Skeletal muscle satellite cell (primary cell): ENCODE measurements at regions not wholly inside any gene's neighbourhood (a gene's known extent, or its start where the extent isn't known, plus 50 kb on each side); places are given as distances from the start of the nearest gene placed in this dataset.

ENCODE experiments used
- H3K27me3 ChIP-seq: 2 replicates; pipeline ENCODE4 v1.7.0; 2013; ENCODE audit warnings: low read length; ENCODE audit not compliant: control insufficient read depth, insufficient read depth
- H3K36me3 ChIP-seq: 2 replicates; pipeline ENCODE4 v1.7.0; 2013; ENCODE audit warnings: mild to moderate bottlenecking, control low read depth, low read length; ENCODE audit not compliant: insufficient read depth
- H3K4me1 ChIP-seq: 2 replicates; pipeline ENCODE4 v1.7.0; 2013; ENCODE audit warnings: low read length; ENCODE audit not compliant: control insufficient read depth, insufficient read depth
- H3K4me2 ChIP-seq: 2 replicates; pipeline ENCODE4 v1.7.0; 2013; ENCODE audit warnings: mild to moderate bottlenecking, low read length
- H3K4me3 ChIP-seq: 2 replicates; pipeline ENCODE4 v1.7.0; 2013; ENCODE audit warnings: low read length
- H3K9ac ChIP-seq: 2 replicates; pipeline ENCODE4 v1.7.0; 2013; ENCODE audit warnings: mild to moderate bottlenecking, low read depth, low read length, moderate library complexity
- H3K9me3 ChIP-seq: replicated peaks from 2 replicates; pipeline ENCODE4 v1.7.0; 2013; ENCODE audit warnings: mild to moderate bottlenecking, control low read depth, low read length

DNA sequence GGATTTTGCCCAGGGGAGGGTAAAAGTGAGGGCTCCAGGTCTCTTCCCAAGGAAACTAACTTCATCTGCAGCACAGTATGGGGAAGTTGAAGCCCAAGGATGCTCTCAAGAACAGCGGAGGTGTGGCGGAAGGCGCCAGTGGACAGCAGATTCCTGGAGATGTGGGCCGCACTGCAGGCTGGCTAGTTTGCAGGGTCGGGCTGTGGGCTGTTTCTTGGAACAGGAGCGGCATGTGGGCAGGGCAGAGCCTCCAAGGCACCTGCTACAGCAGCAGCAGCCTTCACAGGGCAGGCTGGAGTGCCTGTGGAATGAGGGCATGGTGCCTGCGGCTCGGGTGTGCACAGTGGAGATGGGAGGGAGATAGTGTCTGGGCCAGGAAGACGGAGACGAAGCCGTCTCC lies 100.0 kb upstream of the SFSWAP start:
- H3K9me3 ChIP-seq = no peaks in the 10 kb centered on the region
- H3K36me3 ChIP-seq = no peaks in the 10 kb centered on the region
- no peak overlapping the region for H3K4me3 ChIP-seq
- peaks cover 10% of the 10 kb centered on the region for H3K27me3 ChIP-seq
- H3K4me1 ChIP-seq = no peaks in the 10 kb centered on the region
- no peak overlapping the region for H3K9ac ChIP-seq
- H3K4me2 ChIP-seq = no peak overlapping the region

DNA sequence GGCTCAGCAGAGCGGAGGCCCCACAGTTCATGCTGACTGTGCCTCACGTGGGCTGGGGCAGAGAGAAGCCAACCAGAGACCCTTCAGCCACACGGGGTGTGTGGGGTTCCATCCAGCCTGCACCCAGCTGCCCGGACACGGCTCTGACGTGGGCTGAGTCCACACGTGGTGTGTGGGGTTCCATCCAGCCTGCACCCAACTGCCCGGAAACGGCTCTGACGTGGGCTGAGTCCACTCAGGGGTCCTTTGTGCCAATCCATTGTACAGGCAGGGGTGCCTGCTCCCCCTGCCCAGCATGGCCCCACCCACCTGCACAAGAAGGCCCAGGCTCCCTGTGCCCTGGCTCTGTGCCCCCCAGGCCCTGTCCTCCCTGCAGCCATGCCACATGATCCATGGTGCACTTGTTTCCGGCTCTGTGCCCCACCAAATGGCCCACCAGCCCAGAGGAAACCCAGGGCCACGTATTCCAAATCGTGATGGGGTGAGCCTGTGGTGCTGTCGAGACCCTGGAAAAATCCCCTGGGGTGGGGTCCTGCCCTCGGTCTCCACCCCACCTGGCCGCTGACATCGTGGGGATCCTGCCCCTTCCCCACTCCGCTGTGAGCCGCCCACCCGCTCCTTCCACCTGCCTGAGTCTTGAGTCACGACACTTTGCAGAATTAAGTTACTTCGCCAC lies 99.3 kb upstream of the SFSWAP start:
- Histone ChIP-seq H3K9me3 (no peaks in the 10 kb centered on the region), H3K4me3 (no peak overlapping the region), H3K27me3 (peaks cover 11% of the 10 kb centered on the region), H3K4me1 (no peaks in the 10 kb centered on the region), H3K4me2 (no peak overlapping the region), H3K9ac (no peak overlapping the region), H3K36me3 (no peaks in the 10 kb centered on the region)

DNA sequence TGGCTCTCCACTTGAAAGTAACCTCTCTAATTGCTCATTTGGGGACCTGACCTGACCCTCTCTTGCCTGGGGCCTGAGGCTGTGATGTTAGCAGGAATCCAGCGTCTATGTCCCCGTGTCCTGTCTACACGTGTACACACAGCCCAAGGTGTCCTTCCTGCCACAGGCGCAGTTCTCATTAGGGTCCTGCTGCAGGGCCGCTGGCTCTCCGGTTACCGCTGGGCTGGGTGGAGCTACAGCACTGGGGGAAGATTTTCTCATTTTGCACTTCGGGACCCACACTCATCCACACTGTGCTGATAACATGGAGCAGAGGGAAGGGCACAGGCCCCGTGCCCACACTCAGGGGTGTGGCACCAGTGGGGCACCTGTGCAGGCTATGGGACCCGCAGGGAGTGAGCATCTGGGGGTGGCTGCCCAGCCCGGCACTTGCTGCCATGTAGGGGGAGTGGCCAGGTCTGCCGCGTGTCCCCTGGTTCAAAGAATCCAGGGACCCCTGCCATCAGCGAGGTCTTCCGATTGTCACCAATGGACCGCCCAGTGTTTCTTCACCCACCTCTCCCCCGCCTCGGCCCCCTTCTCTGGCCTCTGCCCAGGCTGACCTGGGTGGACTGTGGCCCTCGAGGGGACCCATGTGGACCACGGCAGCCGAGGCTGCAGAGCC lies 98.7 kb upstream of the SFSWAP start:
- Histone ChIP-seq H3K9ac (no peak overlapping the region), H3K36me3 (no peaks in the 10 kb centered on the region), H3K4me3 (no peak overlapping the region), H3K27me3 (peaks cover 11% of the 10 kb centered on the region), H3K4me2 (no peak overlapping the region), H3K4me1 (no peaks in the 10 kb centered on the region), H3K9me3 (no peaks in the 10 kb centered on the region)

DNA sequence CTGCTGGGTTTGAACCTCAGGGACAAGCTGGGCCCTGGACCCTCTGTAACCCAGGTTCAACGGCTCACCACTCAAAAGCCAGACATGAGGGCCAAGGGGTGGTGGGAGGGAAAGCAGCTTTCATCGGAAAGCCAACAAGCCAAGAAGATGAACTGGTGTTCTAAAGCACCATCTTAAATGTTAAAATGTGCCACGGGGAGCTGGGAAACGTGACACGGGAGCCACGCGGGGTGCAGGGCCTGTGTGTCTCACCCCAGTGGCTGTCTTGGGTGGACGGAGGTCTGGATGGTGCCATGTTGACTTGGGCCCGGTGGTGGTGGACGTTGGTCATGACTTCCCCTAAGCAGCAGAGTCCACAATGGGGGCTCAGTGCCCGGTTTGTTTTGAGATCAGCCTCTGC lies 97.7 kb upstream of the SFSWAP start:
- H3K36me3 ChIP-seq = no peaks in the 10 kb centered on the region
- H3K9me3 ChIP-seq = no peaks in the 10 kb centered on the region
- H3K4me1 ChIP-seq = no peaks in the 10 kb centered on the region
- no peak overlapping the region for H3K4me3 ChIP-seq
- no peak overlapping the region for H3K9ac ChIP-seq
- H3K27me3 ChIP-seq = peaks cover 11% of the 10 kb centered on the region
- no peak overlapping the region for H3K4me2 ChIP-seq

DNA sequence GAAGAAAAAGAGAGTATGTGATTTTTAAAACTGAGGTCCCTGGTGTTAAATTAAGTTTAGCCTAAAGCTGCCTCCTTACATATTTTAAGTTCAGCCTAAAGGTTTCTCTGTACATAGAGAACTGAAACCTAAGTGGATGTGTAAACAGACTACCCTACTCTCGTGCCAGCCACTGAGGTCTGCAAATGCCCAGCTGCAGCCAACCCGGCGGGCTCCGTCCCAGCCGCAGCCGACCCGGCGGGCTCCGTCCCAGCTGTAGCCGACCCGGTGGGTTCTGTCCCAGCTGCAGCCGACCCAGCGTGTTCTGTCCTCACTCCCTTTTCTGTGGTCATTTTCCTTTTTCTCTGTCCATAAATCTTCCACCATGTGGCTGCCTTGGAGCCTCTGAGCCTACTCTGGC lies 97.2 kb upstream of the SFSWAP start:
- H3K9ac ChIP-seq = no peak overlapping the region
- H3K36me3 ChIP-seq = no peaks in the 10 kb centered on the region
- peaks cover 14% of the 10 kb centered on the region for H3K27me3 ChIP-seq
- H3K4me2 ChIP-seq = no peak overlapping the region
- H3K4me1 ChIP-seq = no peaks in the 10 kb centered on the region
- H3K9me3 ChIP-seq = no peaks in the 10 kb centered on the region
- H3K4me3 ChIP-seq = no peak overlapping the region

DNA sequence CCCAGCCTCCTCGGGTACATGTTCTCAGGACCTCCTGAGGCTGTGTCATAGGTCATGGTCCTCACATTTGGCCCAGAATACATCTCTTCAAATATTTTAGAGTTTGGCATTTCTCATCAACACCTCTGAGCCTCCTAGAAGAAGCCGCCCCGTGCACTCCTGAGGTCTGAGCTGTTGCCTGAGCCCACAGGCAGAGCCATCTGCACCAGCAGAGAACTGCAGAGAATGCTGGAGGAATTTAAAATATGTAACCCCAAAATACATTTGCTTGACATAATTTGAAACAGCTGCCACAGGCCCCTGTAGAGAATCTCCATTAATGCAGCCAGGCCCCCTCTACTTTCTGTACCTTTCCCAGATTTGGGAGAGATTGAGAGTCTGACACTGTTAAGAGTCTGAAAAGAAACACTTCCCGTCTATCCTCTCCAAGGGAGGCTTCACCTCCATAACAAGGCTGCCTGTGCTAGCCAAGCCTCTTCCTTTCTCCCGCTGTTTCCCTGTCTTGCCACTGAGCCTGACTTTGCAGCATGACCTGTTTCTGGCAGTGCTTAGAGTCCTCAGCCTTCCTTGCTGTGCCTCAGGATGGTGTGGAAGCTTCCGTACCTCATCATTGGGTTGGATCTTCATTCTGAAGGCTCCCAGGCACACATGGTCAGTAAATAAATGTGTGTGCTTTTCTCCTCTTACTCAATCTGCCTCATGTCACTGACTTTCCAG lies 95.4 kb upstream of the SFSWAP start:
- no peak overlapping the region for H3K4me2 ChIP-seq
- no peaks in the 10 kb centered on the region for H3K4me1 ChIP-seq
- no peak overlapping the region for H3K4me3 ChIP-seq
- no peak overlapping the region for H3K9ac ChIP-seq
- H3K27me3 ChIP-seq = peaks cover 18% of the 10 kb centered on the region
- H3K9me3 ChIP-seq = no peaks in the 10 kb centered on the region
- no peaks in the 10 kb centered on the region for H3K36me3 ChIP-seq

DNA sequence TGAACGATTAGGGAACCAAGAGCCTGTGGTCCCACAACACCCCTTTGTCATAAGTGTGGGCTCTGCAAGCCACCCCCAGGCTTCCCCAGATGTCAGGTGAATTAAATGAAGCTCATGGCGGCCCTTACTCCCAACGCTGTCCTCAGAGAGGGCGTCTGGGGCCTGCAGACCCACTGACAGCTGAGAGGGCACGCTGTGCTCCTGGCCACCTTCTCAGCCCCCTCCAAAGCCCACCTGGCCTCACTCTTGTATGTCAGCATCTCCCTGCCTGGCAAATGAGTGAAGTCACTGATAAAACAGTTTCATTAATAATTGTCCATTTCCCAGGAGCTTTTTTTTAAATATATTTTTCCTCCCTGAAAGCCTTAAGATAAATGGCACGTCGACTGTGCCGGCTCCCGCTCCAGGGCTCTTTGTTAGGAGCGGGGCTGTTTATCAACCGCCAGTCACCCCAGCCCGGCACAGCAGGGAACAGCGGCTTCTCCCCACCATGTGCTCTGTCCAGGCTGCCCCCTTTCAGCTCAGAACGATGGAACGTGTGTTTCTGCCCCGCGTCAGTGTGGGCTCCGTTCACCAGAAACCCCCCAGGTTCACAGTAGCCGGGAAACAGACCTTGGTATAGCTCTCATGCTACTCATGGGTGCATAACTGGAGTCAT lies 94.7 kb upstream of the SFSWAP start:
- H3K36me3 ChIP-seq = no peaks in the 10 kb centered on the region
- no peaks in the 10 kb centered on the region for H3K4me1 ChIP-seq
- H3K9ac ChIP-seq = no peak overlapping the region
- no peak overlapping the region for H3K4me2 ChIP-seq
- H3K4me3 ChIP-seq = no peak overlapping the region
- peaks cover 18% of the 10 kb centered on the region for H3K27me3 ChIP-seq
- no peaks in the 10 kb centered on the region for H3K9me3 ChIP-seq

DNA sequence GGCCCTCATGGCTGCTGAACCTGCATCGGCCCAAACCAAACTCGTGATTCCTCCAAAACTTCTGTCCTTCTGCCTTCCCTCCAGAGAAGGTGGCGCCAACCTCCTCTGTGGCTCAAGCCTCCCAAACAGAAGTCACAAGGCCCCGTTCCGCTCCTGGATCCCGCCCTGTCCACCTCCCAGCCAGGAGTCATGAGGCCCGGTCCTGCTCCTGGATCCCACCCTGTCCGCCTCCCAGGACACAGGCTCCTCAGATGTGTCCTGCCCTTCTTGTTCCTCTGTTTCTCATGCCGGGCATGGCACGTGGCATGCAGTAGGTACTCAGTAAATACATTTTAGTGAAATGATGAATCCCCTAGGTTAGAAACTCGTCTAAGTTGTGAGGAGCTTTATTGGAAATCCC lies 94.2 kb upstream of the SFSWAP start:
- Histone ChIP-seq H3K9me3 (no peaks in the 10 kb centered on the region), H3K27me3 (peaks cover 18% of the 10 kb centered on the region), H3K4me2 (no peak overlapping the region), H3K4me1 (no peaks in the 10 kb centered on the region), H3K36me3 (no peaks in the 10 kb centered on the region), H3K4me3 (no peak overlapping the region), H3K9ac (no peak overlapping the region)

DNA sequence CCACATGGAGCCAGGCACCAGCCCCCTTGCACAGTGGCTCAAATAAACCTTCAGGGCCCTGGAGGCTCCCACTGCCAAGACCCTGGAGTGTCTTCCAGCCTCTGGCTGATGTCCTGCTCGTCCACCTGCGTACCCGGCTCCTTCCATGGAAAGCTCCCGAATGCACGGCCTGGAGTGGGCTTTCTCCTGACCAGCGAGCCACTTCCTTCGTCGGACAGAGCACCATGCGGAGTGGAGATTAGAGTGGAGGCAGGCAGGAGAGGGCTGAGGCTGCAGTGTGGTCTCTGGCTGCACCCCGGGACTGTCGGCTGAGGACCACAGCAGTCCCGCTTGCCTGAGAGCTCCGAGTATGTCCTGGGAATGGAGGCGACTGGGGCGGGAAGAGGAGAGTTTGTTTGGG lies 93.7 kb upstream of the SFSWAP start:
- no peak overlapping the region for H3K9ac ChIP-seq
- H3K4me3 ChIP-seq = no peak overlapping the region
- no peaks in the 10 kb centered on the region for H3K36me3 ChIP-seq
- no peak overlapping the region for H3K4me2 ChIP-seq
- H3K9me3 ChIP-seq = no peaks in the 10 kb centered on the region
- peaks cover 18% of the 10 kb centered on the region for H3K27me3 ChIP-seq
- no peaks in the 10 kb centered on the region for H3K4me1 ChIP-seq

DNA sequence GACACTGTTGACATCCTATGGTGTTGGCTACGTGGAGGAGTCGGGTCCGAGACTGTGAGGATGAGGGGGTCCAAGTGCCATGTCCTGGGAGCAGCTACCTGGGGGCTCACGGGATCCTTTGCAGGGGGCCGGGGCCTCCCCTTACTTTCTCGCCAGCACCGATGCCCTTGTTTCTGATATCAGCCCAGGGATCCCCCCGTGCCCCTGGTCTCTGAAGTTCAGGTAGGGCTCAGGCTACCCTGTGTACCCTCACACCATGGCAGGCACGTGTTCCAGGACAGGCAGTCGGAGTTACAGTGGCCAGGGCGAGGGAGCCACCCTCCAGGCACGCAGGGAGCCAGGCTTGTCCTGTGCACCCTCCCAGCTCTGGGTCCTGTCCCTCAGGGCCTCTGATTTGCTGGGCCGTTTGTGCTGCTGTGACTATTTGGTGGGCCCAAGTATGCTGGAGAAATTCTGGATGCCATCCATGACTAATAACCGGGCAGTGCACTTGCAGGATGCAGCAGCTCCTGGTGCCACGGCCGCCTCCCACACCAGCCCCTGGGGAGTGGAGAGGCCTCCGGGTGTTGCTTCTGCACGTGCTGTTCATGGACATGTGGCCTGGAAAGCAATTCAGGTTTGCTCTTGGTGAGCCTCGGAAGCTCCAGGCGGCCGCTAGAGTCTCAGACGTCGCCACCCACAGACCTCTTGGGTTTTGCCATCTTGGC lies 93.1 kb upstream of the SFSWAP start:
- Histone ChIP-seq H3K9ac (no peak overlapping the region), H3K4me3 (no peak overlapping the region), H3K4me2 (no peak overlapping the region), H3K27me3 (peaks cover 18% of the 10 kb centered on the region), H3K9me3 (no peaks in the 10 kb centered on the region), H3K4me1 (no peaks in the 10 kb centered on the region), H3K36me3 (no peaks in the 10 kb centered on the region)

DNA sequence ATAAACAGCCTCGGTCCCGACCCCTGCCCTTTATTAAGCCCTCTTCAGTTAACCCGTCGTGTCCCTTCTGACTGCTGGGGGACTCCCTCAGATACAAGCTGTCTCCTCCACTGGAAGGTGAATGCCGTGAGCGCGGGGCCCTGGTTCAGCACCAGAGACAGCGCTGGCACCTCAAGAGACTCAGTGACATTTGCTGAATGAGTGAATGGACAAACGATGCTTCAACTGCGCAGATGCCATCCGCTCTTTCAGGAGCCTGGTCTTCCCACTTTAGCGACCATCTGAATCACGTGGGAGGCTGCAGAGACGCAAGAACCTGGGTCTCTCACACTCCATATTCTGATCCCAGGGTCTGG lies 92.6 kb upstream of the SFSWAP start:
- Histone ChIP-seq H3K4me1 (no peaks in the 10 kb centered on the region), H3K9me3 (no peaks in the 10 kb centered on the region), H3K4me2 (no peak overlapping the region), H3K27me3 (peaks cover 15% of the 10 kb centered on the region), H3K9ac (no peak overlapping the region), H3K4me3 (no peak overlapping the region), H3K36me3 (no peaks in the 10 kb centered on the region)
